Epithelial cell of esophagus (primary cell): ENCODE measurements at regions not wholly inside any gene's neighbourhood (a gene's known extent, or its start where the extent isn't known, plus 50 kb on each side); places are given as distances from the start of the nearest gene placed in this dataset.

Experiments
- DNase-seq: peaks from one replicate; pipeline ENCODE4 v3.0.0; 2010; ENCODE audit warnings: low read depth
- H3K4me3 ChIP-seq: 2 replicates; pipeline ENCODE4 v1.5.1; 2011; ENCODE audit warnings: mild to moderate bottlenecking, low read length, control low read depth
- CTCF ChIP-seq: IDR thresholded peaks from 2 replicates; pipeline ENCODE4 v1.5.1; 2011; ENCODE audit warnings: low read depth, mild to moderate bottlenecking, low read length, control low read depth, inconsistent platforms; ENCODE audit not compliant: insufficient read depth; ENCODE audit errors: missing control alignments

GRCh38 chr5:142428773-142429473 lies 104.1 kb upstream of the SPRY4 start:
- TF ChIP-seq CTCF = no peak
- no peak overlapping the region for H3K4me3 ChIP-seq
- DNase-seq = no peak

DNA sequence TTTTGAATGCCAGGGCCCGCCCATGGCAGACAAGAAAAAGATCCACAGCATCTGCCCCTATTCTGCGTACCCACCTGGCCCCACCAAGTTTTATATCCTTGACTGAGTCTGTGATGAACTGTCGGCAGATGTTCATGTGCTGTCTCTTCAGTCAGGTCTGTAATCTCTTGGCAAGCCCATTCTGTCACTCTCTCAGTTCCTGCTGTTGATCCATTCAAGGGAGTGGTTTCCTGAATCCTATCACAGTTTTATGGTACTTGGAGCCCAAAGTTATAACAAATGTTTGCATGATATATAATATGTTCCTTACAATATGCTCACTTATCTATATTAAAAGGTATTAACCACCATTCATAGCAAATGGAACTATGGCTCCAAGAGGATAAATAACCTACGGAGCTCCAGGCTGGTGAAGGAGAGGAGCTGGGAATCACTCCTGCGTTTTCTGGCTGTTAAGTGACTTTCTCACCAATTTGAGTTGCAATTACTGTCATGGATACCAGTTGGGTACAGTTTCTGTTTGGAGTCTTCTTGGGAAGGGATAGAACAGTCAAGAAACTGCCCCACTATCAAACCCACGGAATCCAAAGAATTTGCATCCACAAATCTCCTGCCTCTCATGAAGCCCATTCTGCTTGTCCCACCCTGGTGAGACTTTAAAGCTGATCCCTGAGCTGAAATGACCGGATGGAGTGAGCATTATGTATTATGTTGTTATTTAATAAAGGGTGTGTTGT lies 103.4 kb upstream of the SPRY4 start:
- no peak for TF ChIP-seq CTCF
- DNase-seq = no peak
- H3K4me3 ChIP-seq = no peak overlapping the region

DNA sequence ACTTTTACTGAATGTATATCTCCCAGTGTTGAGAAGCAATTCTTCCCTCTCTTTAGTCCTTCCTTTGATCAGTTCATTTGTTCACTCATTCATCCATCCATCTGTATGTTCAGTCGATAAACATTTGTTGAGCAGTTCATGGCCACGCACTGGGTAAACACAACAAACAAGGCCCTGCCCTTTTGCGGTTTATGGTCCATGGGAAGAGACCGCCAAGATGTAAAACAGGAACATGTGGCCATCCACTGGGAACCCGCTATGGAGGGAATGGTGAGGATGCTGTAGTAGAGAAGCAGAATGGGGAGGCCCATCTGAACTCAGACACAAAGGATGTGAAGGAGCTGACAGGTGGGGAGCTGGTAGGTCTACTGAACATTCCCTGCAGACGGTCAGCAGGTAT lies 102.7 kb upstream of the SPRY4 start:
- TF ChIP-seq CTCF = no peak
- no peak overlapping the region for H3K4me3 ChIP-seq
- no peak for DNase-seq

DNA sequence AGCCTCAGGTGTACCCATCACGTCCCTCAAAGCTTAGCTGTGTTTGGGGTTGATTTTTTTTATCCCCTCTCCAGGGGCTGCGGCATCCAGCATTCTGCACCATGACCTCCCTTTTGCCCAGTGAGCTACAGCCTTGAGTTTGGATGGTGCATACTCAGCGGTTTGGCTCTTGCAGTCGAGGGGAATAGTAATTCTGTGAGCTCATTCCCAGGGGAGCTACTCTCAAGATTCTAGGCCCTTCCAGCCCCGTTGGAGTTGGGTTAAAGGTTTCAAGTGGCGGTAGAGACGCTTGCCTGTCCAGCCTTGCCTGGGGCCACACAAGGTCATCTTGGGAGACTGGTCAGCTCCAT lies 102.2 kb upstream of the SPRY4 start:
- TF ChIP-seq CTCF = no peak
- no peak for DNase-seq
- no peak overlapping the region for H3K4me3 ChIP-seq

DNA sequence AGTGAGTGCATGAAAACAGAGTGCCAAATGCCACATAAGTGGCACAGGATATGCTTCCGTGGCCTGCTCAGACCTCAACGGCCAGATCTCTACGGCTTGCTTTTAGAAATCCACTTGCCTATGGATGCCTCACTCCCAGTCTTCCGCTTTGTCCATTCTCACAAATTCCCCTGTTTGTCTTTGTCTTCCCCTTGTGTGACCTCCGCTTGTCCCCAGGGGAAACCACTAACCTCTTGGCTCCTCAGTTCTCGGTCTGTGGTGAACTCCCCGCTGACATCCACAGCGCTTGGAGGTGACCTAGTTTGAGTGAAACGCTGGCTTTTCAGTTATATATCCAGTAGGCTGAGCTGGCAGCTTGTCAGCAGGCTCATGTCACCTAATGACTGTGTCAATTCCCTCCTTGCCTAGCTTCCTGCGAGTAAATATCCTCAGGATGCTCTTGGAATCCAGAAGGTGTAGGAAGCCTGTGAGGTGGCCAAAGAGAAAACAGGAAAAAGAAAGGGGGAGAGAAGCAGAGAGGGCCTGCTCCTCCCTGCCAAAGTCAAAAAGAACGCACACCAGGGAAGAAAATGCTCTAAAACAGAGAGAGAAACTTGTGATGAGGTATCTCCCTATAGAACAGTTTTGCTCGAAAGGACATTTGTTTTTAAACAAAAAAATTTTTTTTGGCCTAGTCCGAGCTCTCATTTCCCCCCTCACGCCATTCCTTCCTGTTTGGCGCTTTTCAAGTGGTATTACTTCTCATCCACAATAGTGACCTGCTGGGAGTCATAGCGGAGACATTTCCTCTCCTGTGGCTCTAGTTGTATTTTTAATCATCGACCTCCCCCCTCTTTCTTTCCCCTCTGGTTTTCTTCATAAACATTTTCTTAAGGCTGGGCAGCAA lies 101.6 kb upstream of the SPRY4 start:
- no peak for TF ChIP-seq CTCF
- DNase-seq = no peak
- no peak overlapping the region for H3K4me3 ChIP-seq

- no peak overlapping the region for H3K4me3 ChIP-seq
- DNase-seq = no peak
Observed at GRCh38 chr5:142425286-142426065, 100.7 kb upstream of the SPRY4 start.

More at GRCh38 chr5:142425286-142426065, 100.7 kb upstream of the SPRY4 start:
- TF ChIP-seq CTCF = no peak
